ENCODE measurements at regions not wholly inside any gene's neighbourhood (a gene's known extent, or its start where the extent isn't known, plus 50 kb on each side); places are given as distances from the start of the nearest gene placed in this dataset.

DNA sequence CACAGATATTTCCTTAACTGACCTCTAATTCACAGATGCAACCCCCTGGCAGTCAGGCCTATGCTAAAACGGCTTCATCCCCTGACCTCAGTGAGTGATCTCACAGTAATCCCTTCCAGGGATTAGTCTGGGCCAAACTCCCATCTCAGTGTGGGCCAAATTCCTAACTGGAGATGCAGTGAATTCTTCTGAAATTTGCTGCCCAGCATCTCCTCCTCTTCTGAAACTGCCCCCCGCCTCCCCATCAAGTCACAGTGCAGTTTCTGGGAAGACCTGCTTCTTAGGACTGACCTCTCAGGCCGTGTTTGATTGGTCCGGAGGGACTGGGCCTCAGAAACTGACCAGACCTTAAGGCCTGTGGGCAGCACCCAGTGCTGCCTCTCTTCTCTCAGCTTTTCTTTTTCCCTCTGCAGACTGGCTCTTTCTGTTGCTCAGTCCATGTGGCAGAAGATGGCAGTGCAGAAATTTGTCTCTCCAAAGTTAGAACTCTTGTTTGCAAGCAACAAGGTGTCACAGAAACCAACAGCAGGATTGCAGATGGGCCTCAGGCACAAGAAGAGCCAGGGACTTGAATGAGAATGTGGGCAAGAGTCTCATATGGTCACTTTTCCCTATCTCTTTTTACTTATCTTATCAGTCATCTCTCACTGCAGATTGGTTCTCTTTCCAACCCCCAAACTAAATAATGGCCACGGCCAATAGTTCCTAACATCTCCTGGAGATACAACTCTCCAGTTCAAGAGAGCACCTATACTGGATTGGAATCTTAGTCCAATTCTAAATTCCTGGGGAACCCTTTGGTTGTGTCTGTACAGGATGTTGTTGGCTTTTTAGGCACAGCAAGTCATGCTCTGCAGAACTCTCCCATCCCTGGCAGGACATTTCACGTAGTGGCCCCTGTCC is 95.5 kb upstream of the RALGPS2 start:
- peaks cover 11% of the 10 kb centered on the region for H3K4me1 ChIP-seq (ENCODE audit: control insufficient read depth, insufficient read depth, low read length)
- H3K9ac ChIP-seq (ENCODE audit: low read length), result no peak overlapping the region
- no peaks in the 10 kb centered on the region for H3K27me3 ChIP-seq (ENCODE audit: control insufficient read depth, insufficient read depth, low read length)
- H3K4me3 ChIP-seq (ENCODE audit: low read length), result no peak overlapping the region
- H3K36me3 ChIP-seq (ENCODE audit: control insufficient read depth, insufficient read depth, low read length), result no peaks in the 10 kb centered on the region
- H3K9me3 ChIP-seq (ENCODE audit: control insufficient read depth, low read length), result no peaks in the 10 kb centered on the region

DNA sequence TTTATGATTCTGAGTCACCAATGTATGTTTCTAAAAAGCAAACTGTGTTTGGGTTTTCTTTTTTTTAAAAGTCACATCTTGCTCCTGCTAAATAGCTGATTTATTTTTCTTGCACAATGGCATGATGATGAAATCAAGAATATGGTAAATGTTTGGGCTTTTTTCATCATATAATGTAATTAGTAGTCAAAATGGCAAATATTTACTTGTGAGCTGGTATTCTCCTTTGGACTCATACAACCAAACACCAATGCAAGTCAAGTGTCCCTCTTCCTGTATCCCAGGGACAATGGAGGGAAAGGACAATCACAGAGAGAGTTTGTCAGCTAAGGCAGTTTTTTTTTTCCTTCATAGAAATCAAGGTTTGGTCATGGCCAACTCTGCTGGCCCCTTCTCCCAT is 94.6 kb upstream of the RALGPS2 start:
- no peak overlapping the region for H3K9ac ChIP-seq (ENCODE audit: low read length)
- H3K4me3 ChIP-seq (ENCODE audit: low read length), result no peak overlapping the region
- H3K4me1 ChIP-seq (ENCODE audit: control insufficient read depth, insufficient read depth, low read length), result peaks cover 11% of the 10 kb centered on the region
- no peaks in the 10 kb centered on the region for H3K27me3 ChIP-seq (ENCODE audit: control insufficient read depth, insufficient read depth, low read length)
- no peaks in the 10 kb centered on the region for H3K9me3 ChIP-seq (ENCODE audit: control insufficient read depth, low read length)
- H3K36me3 ChIP-seq (ENCODE audit: control insufficient read depth, insufficient read depth, low read length), result no peaks in the 10 kb centered on the region

DNA sequence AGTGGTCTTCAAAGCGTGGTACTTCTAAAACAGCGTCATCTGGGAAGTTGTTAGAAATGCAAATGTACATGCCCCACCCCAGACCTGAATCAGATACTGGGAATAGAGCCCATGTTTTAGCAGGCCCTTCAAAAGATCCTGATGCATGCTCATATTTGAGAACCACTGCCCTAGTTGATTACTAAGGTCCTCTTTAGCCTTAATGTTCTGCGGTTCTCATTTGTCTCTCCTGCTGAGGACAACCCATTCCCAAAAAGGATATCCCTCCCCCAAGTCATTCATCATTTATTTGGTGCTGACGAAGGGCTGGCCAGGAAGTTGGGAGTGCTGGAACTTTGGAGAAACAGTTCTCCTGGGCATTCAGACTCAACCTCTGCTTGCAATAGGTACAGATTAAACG is 92.4 kb upstream of the RALGPS2 start:
- Histone ChIP-seq H3K9ac (ENCODE audit: low read length) (no peak overlapping the region), H3K9me3 (ENCODE audit: control insufficient read depth, low read length) (no peaks in the 10 kb centered on the region), H3K4me3 (ENCODE audit: low read length) (no peak overlapping the region), H3K36me3 (ENCODE audit: control insufficient read depth, insufficient read depth, low read length) (no peaks in the 10 kb centered on the region), H3K4me1 (ENCODE audit: control insufficient read depth, insufficient read depth, low read length) (peaks cover 11% of the 10 kb centered on the region), H3K27me3 (ENCODE audit: control insufficient read depth, insufficient read depth, low read length) (no peaks in the 10 kb centered on the region)

DNA sequence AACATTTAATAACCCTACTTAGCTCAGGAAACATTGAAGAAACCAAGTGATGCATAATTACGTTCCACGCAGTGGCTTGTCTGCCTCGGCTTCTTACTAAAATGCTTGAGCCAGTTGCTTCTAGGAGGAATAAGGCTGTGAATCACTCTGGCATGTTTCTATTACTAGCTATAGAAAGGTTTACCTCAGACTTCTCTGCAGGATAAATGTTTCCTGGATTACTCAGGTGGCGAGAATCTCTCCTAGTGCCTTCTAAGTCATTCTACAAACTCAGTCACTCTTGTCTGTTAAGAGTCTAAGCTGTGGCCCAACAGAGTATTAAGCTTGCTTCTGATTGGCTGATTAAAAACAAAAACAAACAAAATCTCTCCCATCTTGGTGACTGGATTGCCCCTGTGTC is 92.0 kb upstream of the RALGPS2 start:
- H3K4me1 ChIP-seq (ENCODE audit: control insufficient read depth, insufficient read depth, low read length), result peaks cover 11% of the 10 kb centered on the region
- no peaks in the 10 kb centered on the region for H3K27me3 ChIP-seq (ENCODE audit: control insufficient read depth, insufficient read depth, low read length)
- H3K9ac ChIP-seq (ENCODE audit: low read length), result no peak overlapping the region
- H3K4me3 ChIP-seq (ENCODE audit: low read length), result no peak overlapping the region
- no peaks in the 10 kb centered on the region for H3K36me3 ChIP-seq (ENCODE audit: control insufficient read depth, insufficient read depth, low read length)
- H3K9me3 ChIP-seq (ENCODE audit: control insufficient read depth, low read length), result no peaks in the 10 kb centered on the region

DNA sequence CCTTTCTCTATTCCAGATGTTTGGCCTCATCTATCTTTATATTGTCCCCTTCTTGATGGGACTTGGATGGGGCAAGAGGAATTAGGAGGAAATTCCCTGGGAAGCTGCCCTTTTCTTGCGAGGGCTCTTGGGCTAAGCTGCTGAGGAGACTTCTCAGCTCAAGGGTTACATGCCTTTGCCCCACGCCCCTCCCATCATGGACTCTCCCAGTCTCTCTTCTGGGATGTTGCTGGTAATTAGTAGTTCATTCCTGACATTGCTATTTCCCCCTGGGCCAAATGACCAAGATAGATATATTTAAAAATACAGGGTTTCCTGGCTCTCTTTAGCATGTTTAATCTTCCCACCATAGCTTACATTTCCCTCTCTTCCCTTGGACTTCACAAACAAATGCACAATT is 90.6 kb upstream of the RALGPS2 start:
- H3K36me3 ChIP-seq (ENCODE audit: control insufficient read depth, insufficient read depth, low read length), result no peaks in the 10 kb centered on the region
- H3K27me3 ChIP-seq (ENCODE audit: control insufficient read depth, insufficient read depth, low read length), result no peaks in the 10 kb centered on the region
- H3K4me1 ChIP-seq (ENCODE audit: control insufficient read depth, insufficient read depth, low read length), result peaks cover 5% of the 10 kb centered on the region
- no peaks in the 10 kb centered on the region for H3K9me3 ChIP-seq (ENCODE audit: control insufficient read depth, low read length)
- no peak overlapping the region for H3K4me3 ChIP-seq (ENCODE audit: low read length)
- no peak overlapping the region for H3K9ac ChIP-seq (ENCODE audit: low read length)

DNA sequence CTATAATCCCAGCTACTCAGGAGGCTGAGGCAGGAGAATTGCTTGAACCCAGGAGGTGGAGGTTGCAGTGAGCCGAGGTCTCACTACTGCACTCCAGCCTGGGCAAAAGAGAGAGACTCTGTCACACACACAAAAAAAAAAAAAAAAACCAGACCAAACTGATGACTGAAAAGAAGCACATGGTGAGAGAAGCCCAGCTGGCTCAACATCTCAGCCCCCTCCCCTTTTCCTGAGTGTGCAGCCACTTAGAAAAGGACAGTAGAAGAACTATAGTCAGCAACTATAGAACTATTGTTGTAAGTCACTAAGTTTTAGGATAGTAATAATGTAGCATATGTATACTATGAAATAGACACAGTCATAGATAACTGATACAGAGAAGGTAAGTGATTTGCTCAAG is 87.2 kb upstream of the RALGPS2 start:
- no peaks in the 10 kb centered on the region for H3K36me3 ChIP-seq (ENCODE audit: control insufficient read depth, insufficient read depth, low read length)
- no peak overlapping the region for H3K4me3 ChIP-seq (ENCODE audit: low read length)
- H3K4me1 ChIP-seq (ENCODE audit: control insufficient read depth, insufficient read depth, low read length), result no peaks in the 10 kb centered on the region
- H3K27me3 ChIP-seq (ENCODE audit: control insufficient read depth, insufficient read depth, low read length), result no peaks in the 10 kb centered on the region
- no peak overlapping the region for H3K9ac ChIP-seq (ENCODE audit: low read length)
- no peaks in the 10 kb centered on the region for H3K9me3 ChIP-seq (ENCODE audit: control insufficient read depth, low read length)

DNA sequence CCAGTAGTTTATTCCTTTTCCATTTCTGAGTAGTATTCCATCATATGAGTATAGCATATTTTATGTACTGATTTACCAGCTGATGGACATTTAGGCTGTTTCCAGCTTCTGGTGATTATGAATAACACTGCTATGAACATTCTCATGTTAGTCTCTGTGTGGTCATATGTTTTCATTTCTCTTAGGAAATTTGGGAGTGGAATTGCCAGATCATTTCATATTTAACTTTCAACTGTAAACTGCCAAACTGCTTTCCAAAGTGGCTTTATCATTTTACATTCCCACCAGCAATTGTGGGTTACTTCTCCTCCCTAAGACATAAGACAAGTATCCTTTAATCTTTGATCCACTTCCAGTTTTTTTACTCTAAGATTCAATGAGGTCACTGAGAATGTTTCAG is 85.7 kb upstream of the RALGPS2 start:
- Histone ChIP-seq H3K4me1 (ENCODE audit: control insufficient read depth, insufficient read depth, low read length) (peaks cover 5% of the 10 kb centered on the region), H3K9me3 (ENCODE audit: control insufficient read depth, low read length) (no peaks in the 10 kb centered on the region), H3K27me3 (ENCODE audit: control insufficient read depth, insufficient read depth, low read length) (no peaks in the 10 kb centered on the region), H3K36me3 (ENCODE audit: control insufficient read depth, insufficient read depth, low read length) (no peaks in the 10 kb centered on the region), H3K9ac (ENCODE audit: low read length) (no peak overlapping the region), H3K4me3 (ENCODE audit: low read length) (no peak overlapping the region)

DNA sequence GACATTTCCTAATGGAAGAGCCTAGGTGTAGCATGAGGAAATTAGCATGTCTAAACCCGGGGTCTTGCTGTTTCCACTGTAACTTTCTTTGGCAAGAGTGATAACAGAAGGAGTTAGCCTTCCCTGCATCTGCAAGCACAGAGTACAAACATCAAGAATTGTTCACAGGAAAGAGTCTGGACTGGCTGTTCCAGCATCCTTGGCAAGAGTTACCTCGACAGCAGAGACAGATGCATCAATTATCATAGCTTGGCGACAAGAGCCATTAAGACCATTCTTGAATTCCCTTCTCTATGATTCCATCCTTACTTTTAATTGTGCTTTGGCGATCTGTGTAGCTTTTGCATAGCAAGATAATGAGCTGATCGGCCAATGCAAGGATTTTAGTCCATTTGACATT is 82.8 kb upstream of the RALGPS2 start:
- Histone ChIP-seq H3K9me3 (ENCODE audit: control insufficient read depth, low read length) (no peaks in the 10 kb centered on the region), H3K36me3 (ENCODE audit: control insufficient read depth, insufficient read depth, low read length) (no peaks in the 10 kb centered on the region), H3K4me1 (ENCODE audit: control insufficient read depth, insufficient read depth, low read length) (peaks cover 7% of the 10 kb centered on the region), H3K9ac (ENCODE audit: low read length) (no peak overlapping the region), H3K4me3 (ENCODE audit: low read length) (no peak overlapping the region), H3K27me3 (ENCODE audit: control insufficient read depth, insufficient read depth, low read length) (no peaks in the 10 kb centered on the region)

DNA sequence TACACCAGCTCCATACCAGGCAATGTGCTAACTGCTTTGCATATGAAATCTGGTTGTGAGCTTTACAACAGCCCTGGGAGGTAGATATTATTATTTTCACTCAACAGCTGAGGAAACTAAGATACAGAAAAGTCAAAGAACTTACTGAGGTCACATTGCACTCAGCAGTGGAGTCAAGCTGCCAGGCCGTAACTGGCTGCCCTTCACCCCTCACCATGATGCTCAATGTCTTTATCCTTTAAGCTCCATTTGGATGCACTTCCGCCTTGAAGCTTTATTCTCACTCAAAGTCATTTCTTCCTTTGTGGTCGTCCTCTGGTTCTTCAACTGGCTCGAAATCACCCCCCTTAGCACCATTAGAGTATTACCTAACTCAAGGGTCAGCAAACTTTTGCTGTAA is 81.7 kb upstream of the RALGPS2 start:
- H3K9me3 ChIP-seq (ENCODE audit: control insufficient read depth, low read length), result no peaks in the 10 kb centered on the region
- no peaks in the 10 kb centered on the region for H3K36me3 ChIP-seq (ENCODE audit: control insufficient read depth, insufficient read depth, low read length)
- H3K9ac ChIP-seq (ENCODE audit: low read length), result no peak overlapping the region
- H3K4me3 ChIP-seq (ENCODE audit: low read length), result no peak overlapping the region
- H3K4me1 ChIP-seq (ENCODE audit: control insufficient read depth, insufficient read depth, low read length), result peaks cover 7% of the 10 kb centered on the region
- no peaks in the 10 kb centered on the region for H3K27me3 ChIP-seq (ENCODE audit: control insufficient read depth, insufficient read depth, low read length)

DNA sequence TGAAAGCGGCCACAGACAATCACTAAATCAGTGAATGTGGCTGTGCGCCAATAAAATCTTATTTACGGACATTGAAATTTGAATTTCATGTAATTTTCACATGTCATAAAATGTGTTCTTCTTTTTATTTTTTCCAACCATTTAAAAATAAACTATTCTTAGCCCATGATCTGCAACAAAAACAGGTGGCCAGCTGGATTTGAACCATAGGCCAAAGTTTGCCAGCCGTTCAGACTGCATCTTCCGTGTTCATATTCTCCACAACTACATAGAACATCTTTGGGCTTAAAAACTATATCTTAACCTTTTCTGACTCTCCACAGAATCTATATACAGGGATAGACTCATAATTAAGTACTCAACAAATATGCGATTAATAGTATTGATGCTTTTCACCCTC is 81.2 kb upstream of the RALGPS2 start:
- H3K27me3 ChIP-seq (ENCODE audit: control insufficient read depth, insufficient read depth, low read length), result no peaks in the 10 kb centered on the region
- no peak overlapping the region for H3K9ac ChIP-seq (ENCODE audit: low read length)
- H3K36me3 ChIP-seq (ENCODE audit: control insufficient read depth, insufficient read depth, low read length), result no peaks in the 10 kb centered on the region
- H3K4me1 ChIP-seq (ENCODE audit: control insufficient read depth, insufficient read depth, low read length), result peaks cover 7% of the 10 kb centered on the region
- H3K4me3 ChIP-seq (ENCODE audit: low read length), result no peak overlapping the region
- no peaks in the 10 kb centered on the region for H3K9me3 ChIP-seq (ENCODE audit: control insufficient read depth, low read length)

DNA sequence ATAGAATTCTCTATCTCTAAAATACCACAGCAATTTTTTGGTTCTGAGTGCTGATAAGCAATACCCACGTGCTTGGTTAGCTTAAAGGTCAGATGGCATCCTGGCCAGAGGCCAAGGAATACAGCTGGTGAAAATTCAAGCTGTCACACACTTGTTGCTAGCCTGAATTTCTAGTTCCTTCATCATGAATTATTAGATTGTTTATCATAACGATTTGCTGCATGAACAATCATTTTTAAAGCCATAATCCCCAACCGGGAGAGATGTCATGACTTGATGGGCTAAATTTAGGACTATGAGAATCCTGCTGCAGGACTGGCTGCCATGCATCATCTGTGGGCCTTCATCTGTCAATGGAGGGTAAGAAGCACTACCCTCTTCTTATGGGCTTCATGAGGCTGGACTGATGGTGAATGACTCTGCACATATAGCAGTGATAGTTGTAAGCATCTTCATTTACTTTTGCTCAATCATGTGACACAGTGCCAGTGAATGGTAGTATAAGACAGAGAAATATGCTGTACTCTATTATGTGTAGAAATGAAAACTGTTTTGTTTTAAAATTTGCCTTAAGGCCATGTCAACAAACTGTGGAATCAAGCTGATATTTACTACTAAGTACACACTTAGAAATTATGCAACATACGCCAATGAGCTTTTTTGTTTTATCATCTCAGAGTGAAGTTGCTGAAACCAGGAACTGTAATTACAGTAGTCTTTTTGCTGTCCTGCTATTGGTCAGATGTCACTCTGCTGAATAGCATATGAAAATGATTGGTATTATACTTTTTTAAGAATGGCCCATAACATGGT is 80.5 kb upstream of the RALGPS2 start:
- H3K27me3 ChIP-seq (ENCODE audit: control insufficient read depth, insufficient read depth, low read length), result no peaks in the 10 kb centered on the region
- H3K9ac ChIP-seq (ENCODE audit: low read length), result no peak overlapping the region
- H3K36me3 ChIP-seq (ENCODE audit: control insufficient read depth, insufficient read depth, low read length), result no peaks in the 10 kb centered on the region
- no peak overlapping the region for H3K4me3 ChIP-seq (ENCODE audit: low read length)
- H3K9me3 ChIP-seq (ENCODE audit: control insufficient read depth, low read length), result no peaks in the 10 kb centered on the region
- peaks cover 7% of the 10 kb centered on the region for H3K4me1 ChIP-seq (ENCODE audit: control insufficient read depth, insufficient read depth, low read length)

DNA sequence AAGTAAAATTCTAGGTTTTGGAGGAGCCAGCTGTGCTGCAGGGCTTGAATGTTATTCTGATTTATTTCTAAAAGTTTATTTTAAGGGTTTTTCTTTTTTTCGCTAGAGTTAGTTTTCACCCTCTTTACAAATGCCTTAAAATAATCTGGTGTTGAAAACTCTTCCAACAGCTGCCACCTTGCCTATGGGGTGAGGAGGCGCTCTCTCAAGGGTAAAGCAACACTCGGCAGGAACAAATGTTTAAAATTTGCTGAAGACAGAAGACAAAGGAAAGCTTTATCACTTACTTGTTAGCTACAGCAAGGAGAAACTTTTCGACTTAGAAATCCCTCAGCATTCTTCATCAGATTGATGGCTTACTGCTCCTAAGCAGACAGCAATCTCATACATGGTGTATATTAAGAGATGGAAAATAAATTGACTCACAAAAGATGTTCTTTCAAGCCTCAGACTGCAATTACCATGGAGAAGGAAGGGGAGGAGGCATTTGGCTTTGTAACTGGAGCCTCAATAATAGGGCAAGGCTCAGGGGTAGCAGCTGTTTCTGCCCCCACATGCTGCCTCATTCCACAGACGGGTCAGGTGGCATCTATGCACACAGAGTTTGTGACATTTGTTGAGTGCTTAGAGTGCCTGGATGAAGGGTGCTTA is 79.8 kb upstream of the RALGPS2 start:
- H3K9ac ChIP-seq (ENCODE audit: low read length), result no peak overlapping the region
- H3K4me1 ChIP-seq (ENCODE audit: control insufficient read depth, insufficient read depth, low read length), result peaks cover 7% of the 10 kb centered on the region
- no peak overlapping the region for H3K4me3 ChIP-seq (ENCODE audit: low read length)
- no peaks in the 10 kb centered on the region for H3K27me3 ChIP-seq (ENCODE audit: control insufficient read depth, insufficient read depth, low read length)
- H3K36me3 ChIP-seq (ENCODE audit: control insufficient read depth, insufficient read depth, low read length), result no peaks in the 10 kb centered on the region
- no peaks in the 10 kb centered on the region for H3K9me3 ChIP-seq (ENCODE audit: control insufficient read depth, low read length)

Data from mucosa of stomach (tissue), 1 donor.